PC-9 (cell line): ENCODE measurements at regions not wholly inside any gene's neighbourhood (a gene's known extent, or its start where the extent isn't known, plus 50 kb on each side); places are given as distances from the start of the nearest gene placed in this dataset.

Experiments
- EZH2 ChIP-seq: fragments of 200-600 bp; sonication (generic); IDR thresholded peaks from 2 replicates; pipeline ENCODE4 v1.8.0; 2017; ENCODE audit warnings: antibody characterized with exemption, low read depth
- TF ChIP-seq, protein P1 (sequence below): fragments of 200-600 bp; sonication (generic); conservative IDR thresholded peaks from 2 replicates; pipeline ENCODE4 v1.6.1; 2017; ENCODE audit warnings: mixed run types, antibody characterized with exemption, mild to moderate bottlenecking, moderate library complexity

DNA sequence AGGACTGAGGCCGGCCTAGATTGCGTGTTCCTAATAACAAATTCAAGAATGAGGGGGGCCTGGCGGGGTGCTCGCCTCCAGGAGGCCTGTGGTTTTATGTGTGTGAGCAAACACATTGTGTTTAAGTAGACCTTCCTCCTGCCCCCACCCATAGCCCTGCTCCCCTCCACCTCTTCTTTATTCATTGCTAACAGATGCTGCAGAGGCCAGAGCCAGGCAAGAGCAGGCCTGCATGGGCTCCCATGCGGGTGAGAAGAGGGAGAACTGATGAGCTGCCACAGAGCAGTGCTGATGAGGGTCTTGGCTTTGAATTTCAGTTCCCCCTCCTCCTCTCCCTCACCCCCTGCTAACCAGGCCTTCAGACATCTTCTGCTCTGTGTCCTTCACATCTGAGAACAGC, 154.6 kb downstream of the OSR1 start:
- TF ChIP-seq, protein P1, sequence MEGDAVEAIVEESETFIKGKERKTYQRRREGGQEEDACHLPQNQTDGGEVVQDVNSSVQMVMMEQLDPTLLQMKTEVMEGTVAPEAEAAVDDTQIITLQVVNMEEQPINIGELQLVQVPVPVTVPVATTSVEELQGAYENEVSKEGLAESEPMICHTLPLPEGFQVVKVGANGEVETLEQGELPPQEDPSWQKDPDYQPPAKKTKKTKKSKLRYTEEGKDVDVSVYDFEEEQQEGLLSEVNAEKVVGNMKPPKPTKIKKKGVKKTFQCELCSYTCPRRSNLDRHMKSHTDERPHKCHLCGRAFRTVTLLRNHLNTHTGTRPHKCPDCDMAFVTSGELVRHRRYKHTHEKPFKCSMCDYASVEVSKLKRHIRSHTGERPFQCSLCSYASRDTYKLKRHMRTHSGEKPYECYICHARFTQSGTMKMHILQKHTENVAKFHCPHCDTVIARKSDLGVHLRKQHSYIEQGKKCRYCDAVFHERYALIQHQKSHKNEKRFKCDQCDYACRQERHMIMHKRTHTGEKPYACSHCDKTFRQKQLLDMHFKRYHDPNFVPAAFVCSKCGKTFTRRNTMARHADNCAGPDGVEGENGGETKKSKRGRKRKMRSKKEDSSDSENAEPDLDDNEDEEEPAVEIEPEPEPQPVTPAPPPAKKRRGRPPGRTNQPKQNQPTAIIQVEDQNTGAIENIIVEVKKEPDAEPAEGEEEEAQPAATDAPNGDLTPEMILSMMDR: no peak
- no peak for TF ChIP-seq EZH2
